ENCODE measurements at regions not wholly inside any gene's neighbourhood (a gene's known extent, or its start where the extent isn't known, plus 50 kb on each side); places are given as distances from the start of the nearest gene placed in this dataset.
"Not testable (repeated sequence)": the region's sequence is repeated elsewhere in the genome, so short reads cannot be mapped to it uniquely, and the experiment has no call there.

DNA sequence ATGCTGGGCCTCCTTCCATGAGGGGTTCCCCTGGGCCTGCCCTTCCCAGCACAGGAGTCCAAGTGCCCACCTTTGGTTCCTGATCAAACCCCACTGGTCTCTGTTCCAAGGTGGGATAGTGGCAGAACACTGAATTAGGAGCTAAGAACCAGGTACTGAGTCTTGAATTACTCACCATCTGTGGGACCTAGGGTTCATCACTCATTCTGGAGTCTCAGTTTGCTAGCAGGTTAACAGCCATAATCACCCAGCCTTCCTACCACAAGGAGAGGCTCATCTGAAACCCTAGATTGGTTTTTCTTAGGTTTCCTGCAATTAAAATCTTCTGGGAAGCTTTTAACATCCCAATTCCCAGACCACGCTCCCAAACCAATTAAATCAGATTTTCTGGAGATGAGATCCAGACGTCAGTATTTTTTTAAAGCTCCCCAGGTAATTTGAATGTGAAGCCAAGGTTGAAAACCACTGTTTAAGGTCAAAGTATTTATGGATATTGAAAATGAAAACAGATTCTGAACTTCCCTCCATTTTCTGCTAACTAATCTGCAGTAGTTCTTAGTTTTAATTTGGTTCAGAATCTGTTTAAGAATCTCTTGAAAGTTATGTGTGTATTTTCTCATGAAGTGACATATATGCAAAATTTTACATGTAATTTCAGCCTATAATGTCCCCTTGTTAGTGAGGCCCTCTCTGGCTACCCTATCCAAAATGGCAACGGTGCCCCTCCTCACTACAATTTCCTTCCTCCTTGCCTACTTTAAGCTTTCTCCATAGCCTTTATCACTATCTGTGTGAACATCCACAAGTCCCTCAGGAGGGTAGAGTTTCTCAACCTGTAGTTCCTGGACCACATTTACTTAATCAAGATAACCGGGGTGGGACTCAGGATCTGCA lies 166.5 kb upstream of the CXCR4 start:
- Histone ChIP-seq H3K4me1 (ENCODE audit: control insufficient read depth, insufficient read depth, low read length) (no peaks in the 10 kb centered on the region), H3K4me3 (ENCODE audit: low read length) (no peak overlapping the region), H3K36me3 (ENCODE audit: control insufficient read depth, insufficient read depth, low read length) (no peaks in the 10 kb centered on the region), H3K9ac (ENCODE audit: low read length) (no peak overlapping the region), H3K27me3 (ENCODE audit: control insufficient read depth, insufficient read depth, low read length) (no peaks in the 10 kb centered on the region), H3K9me3 (ENCODE audit: control insufficient read depth, low read length) (no peaks in the 10 kb centered on the region)

DNA sequence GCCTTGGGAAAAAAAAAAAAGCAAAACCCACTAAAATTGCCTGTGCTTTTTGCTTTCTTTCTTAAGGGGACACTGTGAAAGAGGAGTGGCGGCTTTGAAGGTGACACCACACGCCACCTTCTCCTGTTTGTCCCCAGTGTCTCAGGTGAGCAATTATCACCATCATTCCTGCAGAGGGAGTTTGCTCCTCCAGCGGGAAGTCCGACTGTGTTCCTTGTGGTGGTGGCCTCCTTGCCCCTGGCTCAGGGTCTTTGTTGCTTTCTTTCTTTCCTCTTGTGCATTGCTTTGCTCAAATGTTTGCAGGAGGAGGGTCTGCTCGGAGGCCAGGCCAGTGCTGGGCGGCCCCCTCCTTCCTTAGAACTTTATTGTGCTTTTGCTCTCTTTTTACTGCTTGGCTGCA lies 164.3 kb upstream of the CXCR4 start:
- H3K27me3 ChIP-seq (ENCODE audit: control insufficient read depth, insufficient read depth, low read length) = no peaks in the 10 kb centered on the region
- no peaks in the 10 kb centered on the region for H3K36me3 ChIP-seq (ENCODE audit: control insufficient read depth, insufficient read depth, low read length)
- H3K4me1 ChIP-seq (ENCODE audit: control insufficient read depth, insufficient read depth, low read length) = no peaks in the 10 kb centered on the region
- no peaks in the 10 kb centered on the region for H3K9me3 ChIP-seq (ENCODE audit: control insufficient read depth, low read length)
- no peak overlapping the region for H3K9ac ChIP-seq (ENCODE audit: low read length)
- no peak overlapping the region for H3K4me3 ChIP-seq (ENCODE audit: low read length)

- Histone ChIP-seq H3K4me3 (ENCODE audit: low read length) (no peak overlapping the region), H3K9me3 (ENCODE audit: control insufficient read depth, low read length) (no peaks in the 10 kb centered on the region), H3K9ac (ENCODE audit: low read length) (no peak overlapping the region), H3K27me3 (ENCODE audit: control insufficient read depth, insufficient read depth, low read length) (no peaks in the 10 kb centered on the region), H3K36me3 (ENCODE audit: control insufficient read depth, insufficient read depth, low read length) (no peaks in the 10 kb centered on the region), H3K4me1 (ENCODE audit: control insufficient read depth, insufficient read depth, low read length) (no peaks in the 10 kb centered on the region)
Measured at GRCh38 chr2:136281281-136282114, 163.5 kb upstream of the CXCR4 start.

- H3K9ac ChIP-seq (ENCODE audit: low read length); H3K9me3 ChIP-seq (ENCODE audit: control insufficient read depth, low read length); H3K4me3 ChIP-seq (ENCODE audit: low read length); H3K36me3 ChIP-seq (ENCODE audit: control insufficient read depth, insufficient read depth, low read length); H3K27me3 ChIP-seq (ENCODE audit: control insufficient read depth, insufficient read depth, low read length); H3K4me1 ChIP-seq (ENCODE audit: control insufficient read depth, insufficient read depth, low read length): not testable (repeated sequence)
Measured at GRCh38 chr2:136266346-136266745, 148.4 kb upstream of the CXCR4 start.

- no peaks in the 10 kb centered on the region for H3K36me3 ChIP-seq (ENCODE audit: control insufficient read depth, insufficient read depth, low read length)
- no peaks in the 10 kb centered on the region for H3K27me3 ChIP-seq (ENCODE audit: control insufficient read depth, insufficient read depth, low read length)
- H3K9me3 ChIP-seq (ENCODE audit: control insufficient read depth, low read length) = no peaks in the 10 kb centered on the region
- H3K9ac ChIP-seq (ENCODE audit: low read length) = no peak overlapping the region
- no peak overlapping the region for H3K4me3 ChIP-seq (ENCODE audit: low read length)
- no peaks in the 10 kb centered on the region for H3K4me1 ChIP-seq (ENCODE audit: control insufficient read depth, insufficient read depth, low read length)
Measured at GRCh38 chr2:136259551-136259950, 141.6 kb upstream of the CXCR4 start.

GRCh38 chr2:136257893-136258292 lies 139.9 kb upstream of the CXCR4 start:
- H3K9ac ChIP-seq (ENCODE audit: low read length) = no peak overlapping the region

DNA sequence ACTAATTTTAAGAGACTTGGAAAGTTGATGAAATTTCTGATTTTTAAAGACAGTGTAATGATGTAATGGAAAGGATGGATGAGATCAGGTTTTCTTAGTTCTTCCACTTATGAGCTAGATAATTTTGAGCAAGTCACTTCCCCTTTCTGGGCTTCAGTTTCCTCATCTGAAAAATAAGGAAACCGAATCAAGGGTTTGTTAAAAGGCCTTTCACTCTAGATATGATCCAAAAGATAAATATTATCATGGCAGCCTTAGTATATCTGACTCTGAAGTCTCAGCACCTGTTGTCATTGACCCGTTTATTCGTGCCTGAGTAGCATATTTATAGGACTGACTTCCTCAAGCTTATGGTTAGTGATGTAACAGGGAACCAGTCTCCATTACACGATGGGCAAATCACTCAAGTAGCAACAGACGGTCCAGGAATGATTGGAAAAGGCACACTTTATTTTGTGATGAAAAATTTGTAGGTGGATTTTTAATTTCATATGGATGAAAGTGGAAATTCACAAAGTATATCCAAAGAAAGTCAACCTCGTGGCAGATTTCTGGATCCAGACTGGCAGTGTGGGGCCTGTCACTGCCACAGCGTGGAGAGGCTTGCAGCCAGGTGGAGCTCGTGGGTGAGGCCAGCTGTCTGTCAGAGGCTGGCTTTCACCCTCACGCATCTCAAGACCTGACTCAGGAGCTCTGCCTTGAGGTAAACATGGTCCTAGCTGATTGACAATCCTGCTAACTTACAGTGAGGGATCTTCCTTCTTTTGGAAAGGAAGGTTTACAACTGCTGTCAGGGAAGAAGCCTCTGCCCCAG lies 137.9 kb upstream of the CXCR4 start:
- Histone ChIP-seq H3K36me3 (ENCODE audit: control insufficient read depth, insufficient read depth, low read length) (no peaks in the 10 kb centered on the region), H3K4me1 (ENCODE audit: control insufficient read depth, insufficient read depth, low read length) (no peaks in the 10 kb centered on the region), H3K4me3 (ENCODE audit: low read length) (no peak overlapping the region), H3K9ac (ENCODE audit: low read length) (no peak overlapping the region), H3K9me3 (ENCODE audit: control insufficient read depth, low read length) (no peaks in the 10 kb centered on the region), H3K27me3 (ENCODE audit: control insufficient read depth, insufficient read depth, low read length) (no peaks in the 10 kb centered on the region)

More at GRCh38 chr2:136257893-136258292, 139.9 kb upstream of the CXCR4 start:
- no peaks in the 10 kb centered on the region for H3K4me1 ChIP-seq (ENCODE audit: control insufficient read depth, insufficient read depth, low read length)
- H3K36me3 ChIP-seq (ENCODE audit: control insufficient read depth, insufficient read depth, low read length) = no peaks in the 10 kb centered on the region
- H3K27me3 ChIP-seq (ENCODE audit: control insufficient read depth, insufficient read depth, low read length) = no peaks in the 10 kb centered on the region
- no peak overlapping the region for H3K4me3 ChIP-seq (ENCODE audit: low read length)
- no peaks in the 10 kb centered on the region for H3K9me3 ChIP-seq (ENCODE audit: control insufficient read depth, low read length)

- Histone ChIP-seq H3K9ac (ENCODE audit: low read length) (no peak overlapping the region), H3K4me1 (ENCODE audit: control insufficient read depth, insufficient read depth, low read length) (no peaks in the 10 kb centered on the region), H3K4me3 (ENCODE audit: low read length) (no peak overlapping the region), H3K36me3 (ENCODE audit: control insufficient read depth, insufficient read depth, low read length) (no peaks in the 10 kb centered on the region), H3K27me3 (ENCODE audit: control insufficient read depth, insufficient read depth, low read length) (no peaks in the 10 kb centered on the region), H3K9me3 (ENCODE audit: control insufficient read depth, low read length) (no peaks in the 10 kb centered on the region)
Measured at GRCh38 chr2:136255127-136255526, 137.2 kb upstream of the CXCR4 start.

GRCh38 chr2:136254681-136255080 lies 136.7 kb upstream of the CXCR4 start:
- Histone ChIP-seq H3K36me3 (ENCODE audit: control insufficient read depth, insufficient read depth, low read length) (no peaks in the 10 kb centered on the region), H3K4me3 (ENCODE audit: low read length) (no peak overlapping the region)

DNA sequence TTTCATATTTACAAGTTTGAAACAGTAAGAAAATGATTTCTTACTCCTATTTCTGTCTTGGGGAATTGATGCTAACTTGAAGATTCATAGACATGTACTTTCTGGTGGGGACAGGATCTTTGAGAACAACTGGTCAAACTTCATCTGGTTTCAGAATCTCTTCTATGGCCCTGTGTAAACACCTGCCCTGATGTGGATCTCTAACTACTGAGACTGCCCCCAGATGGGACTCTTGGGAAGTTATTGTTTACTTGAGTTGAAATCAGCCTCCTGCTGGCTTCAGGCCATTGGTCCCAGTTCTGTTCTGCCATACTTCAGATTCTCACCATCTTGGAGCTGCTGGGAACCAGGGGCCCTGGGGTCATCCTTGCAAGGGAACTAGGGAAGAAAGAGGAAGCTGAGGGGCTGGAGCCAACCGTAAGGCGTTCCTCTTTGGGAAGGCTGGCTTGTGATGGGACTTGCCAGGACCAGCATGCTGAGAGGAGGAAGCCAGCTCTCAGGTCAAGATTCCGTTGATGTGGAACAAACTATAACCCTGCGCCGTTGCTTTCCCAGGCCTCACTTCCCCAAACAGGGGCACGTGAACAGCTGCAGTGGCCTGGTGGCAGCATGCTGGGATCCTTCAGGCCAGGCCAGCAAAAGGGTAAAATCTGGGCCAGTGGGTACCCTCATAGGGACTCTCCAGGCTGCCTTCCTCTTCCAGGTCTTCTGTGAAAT lies 135.5 kb upstream of the CXCR4 start:
- Histone ChIP-seq H3K4me1 (ENCODE audit: control insufficient read depth, insufficient read depth, low read length) (no peaks in the 10 kb centered on the region), H3K9me3 (ENCODE audit: control insufficient read depth, low read length) (no peaks in the 10 kb centered on the region), H3K4me3 (ENCODE audit: low read length) (no peak overlapping the region)

More at GRCh38 chr2:136254681-136255080, 136.7 kb upstream of the CXCR4 start:
- H3K27me3 ChIP-seq (ENCODE audit: control insufficient read depth, insufficient read depth, low read length) = no peaks in the 10 kb centered on the region
- no peaks in the 10 kb centered on the region for H3K9me3 ChIP-seq (ENCODE audit: control insufficient read depth, low read length)
- no peak overlapping the region for H3K9ac ChIP-seq (ENCODE audit: low read length)
- H3K4me1 ChIP-seq (ENCODE audit: control insufficient read depth, insufficient read depth, low read length) = no peaks in the 10 kb centered on the region

GRCh38 chr2:136251885-136252585 lies 134.1 kb upstream of the CXCR4 start:
- H3K9me3 ChIP-seq (ENCODE audit: control insufficient read depth, low read length) = no peaks in the 10 kb centered on the region
- no peak overlapping the region for H3K4me3 ChIP-seq (ENCODE audit: low read length)
- H3K9ac ChIP-seq (ENCODE audit: low read length) = no peak overlapping the region
- H3K27me3 ChIP-seq (ENCODE audit: control insufficient read depth, insufficient read depth, low read length) = no peaks in the 10 kb centered on the region
- H3K4me1 ChIP-seq (ENCODE audit: control insufficient read depth, insufficient read depth, low read length) = no peaks in the 10 kb centered on the region
- H3K36me3 ChIP-seq (ENCODE audit: control insufficient read depth, insufficient read depth, low read length) = no peaks in the 10 kb centered on the region

More for the DNA sequence above, 135.5 kb upstream of the CXCR4 start:
- Histone ChIP-seq H3K36me3 (ENCODE audit: control insufficient read depth, insufficient read depth, low read length) (no peaks in the 10 kb centered on the region), H3K9ac (ENCODE audit: low read length) (no peak overlapping the region), H3K27me3 (ENCODE audit: control insufficient read depth, insufficient read depth, low read length) (no peaks in the 10 kb centered on the region)
